A673 (cell line): ENCODE measurements at regions not wholly inside any gene's neighbourhood (a gene's known extent, or its start where the extent isn't known, plus 50 kb on each side); places are given as distances from the start of the nearest gene placed in this dataset.
A peak's percentile ranks its signal among the peaks of the same experiment; 100 is the strongest.

ENCODE experiments used
- BruUV-seq: library from RNA; stranded (reverse); fragments of 400-500 nt; replicated peaks from 2 replicates; lab custom pipeline; 2021; lab: Mats Ljungman, UMichigan
- CTCF ChIA-PET: fragments of 300-600 bp; sonication (Branson Sonifier 250); formaldehyde crosslinking; loops from one replicate; lab custom pipeline; 2022; ENCODE audit warnings: antibody characterized with exemption; lab: Charles Lee
- POLR2A ChIA-PET: fragments of 300-600 bp; sonication (Branson Sonifier 250); formaldehyde crosslinking; loops from one replicate; lab custom pipeline; 2022; ENCODE audit warnings: antibody characterized with exemption; ENCODE audit not compliant: low non-redundant PET; lab: Charles Lee
- DNase-seq: peaks from one replicate; pipeline ENCODE4 v3.0.0-alpha.2; 2015; ENCODE audit warnings: low spot score
- H3K27ac ChIP-seq: fragments of 200-600 bp; sonication (generic); 2 replicates; pipeline ENCODE4 v1.5.1; 2016; ENCODE audit warnings: mixed run types, low read depth, mild to moderate bottlenecking, mixed read lengths, antibody characterized with exemption, low read length; ENCODE audit not compliant: poor library complexity, severe bottlenecking
- H3K27me3 ChIP-seq: fragments of 200-600 bp; sonication (generic); replicated peaks from 2 replicates; pipeline ENCODE4 v1.6.1; 2017; ENCODE audit warnings: mixed run types, low read depth, mild to moderate bottlenecking, mixed read lengths, antibody characterized with exemption, low read length; ENCODE audit not compliant: insufficient read depth, poor library complexity
- H3K36me3 ChIP-seq: fragments of 200-600 bp; sonication (generic); 2 replicates; pipeline ENCODE4 v1.6.1; 2016; ENCODE audit warnings: mixed run types, mild to moderate bottlenecking, mixed read lengths, antibody characterized with exemption, low read length; ENCODE audit not compliant: insufficient read depth, poor library complexity, severe bottlenecking
- H3K4me1 ChIP-seq: fragments of 200-600 bp; sonication (generic); 2 replicates; pipeline ENCODE4 v1.6.1; 2017; ENCODE audit warnings: mixed run types, mild to moderate bottlenecking, mixed read lengths, antibody characterized with exemption, low read length; ENCODE audit not compliant: insufficient read depth, poor library complexity, severe bottlenecking
- H3K4me3 ChIP-seq: fragments of 200-600 bp; sonication (generic); 2 replicates; pipeline ENCODE4 v1.5.1; 2016; ENCODE audit warnings: low read depth, mixed run types, mild to moderate bottlenecking, mixed read lengths, low read length; ENCODE audit not compliant: poor library complexity, severe bottlenecking
- H3K9me3 ChIP-seq: fragments of 200-600 bp; sonication (generic); 2 replicates; pipeline ENCODE4 v1.6.1; 2016; ENCODE audit warnings: mixed run types, low read depth, mild to moderate bottlenecking, mixed read lengths, antibody characterized with exemption, low read length; ENCODE audit not compliant: poor library complexity, severe bottlenecking
- EZH2 ChIP-seq: fragments of 200-600 bp; sonication (generic); IDR thresholded peaks from 2 replicates; pipeline ENCODE4 v1.6.1; 2017; ENCODE audit warnings: borderline replicate concordance, low read depth, mild to moderate bottlenecking, mixed read lengths, antibody characterized with exemption, low read length; ENCODE audit not compliant: poor library complexity, severe bottlenecking
- intact Hi-C: fragments of 100-400 bp; cut with micrococcal nuclease; formaldehyde crosslinking; loops from one replicate; pipeline ENCODE4 v1.10.0; 2022; ENCODE audit not compliant: unreplicated experiment
- TF ChIP-seq, protein P1 (sequence below): fragments of 300-800, 200-600 bp; sonication (generic); conservative IDR thresholded peaks from 2 replicates; pipeline ENCODE4 v1.5.1; 2017; ENCODE audit warnings: low read depth, mild to moderate bottlenecking, antibody characterized with exemption, low read length, moderate library complexity, mixed read lengths

DNA sequence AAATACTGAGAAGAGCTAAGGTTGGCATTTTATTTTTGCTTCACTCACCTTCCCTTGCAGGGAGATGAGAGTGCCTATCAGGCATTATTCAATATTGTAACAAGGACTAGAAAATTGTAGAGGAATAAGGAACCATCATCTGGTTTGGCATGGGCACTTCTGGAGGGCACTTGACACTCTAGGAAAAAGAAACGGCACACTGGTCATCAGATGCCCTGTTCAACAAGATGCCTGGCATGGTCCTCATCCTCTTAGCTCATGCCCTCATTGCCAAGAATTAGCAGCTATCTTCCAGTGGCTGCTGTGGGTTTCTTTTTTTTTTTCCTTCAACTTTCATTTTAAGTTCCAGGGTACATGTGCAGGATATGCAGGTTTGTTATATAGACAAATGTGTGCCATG, 95.1 kb upstream of the ESRRG start:
- TF ChIP-seq, protein P1, sequence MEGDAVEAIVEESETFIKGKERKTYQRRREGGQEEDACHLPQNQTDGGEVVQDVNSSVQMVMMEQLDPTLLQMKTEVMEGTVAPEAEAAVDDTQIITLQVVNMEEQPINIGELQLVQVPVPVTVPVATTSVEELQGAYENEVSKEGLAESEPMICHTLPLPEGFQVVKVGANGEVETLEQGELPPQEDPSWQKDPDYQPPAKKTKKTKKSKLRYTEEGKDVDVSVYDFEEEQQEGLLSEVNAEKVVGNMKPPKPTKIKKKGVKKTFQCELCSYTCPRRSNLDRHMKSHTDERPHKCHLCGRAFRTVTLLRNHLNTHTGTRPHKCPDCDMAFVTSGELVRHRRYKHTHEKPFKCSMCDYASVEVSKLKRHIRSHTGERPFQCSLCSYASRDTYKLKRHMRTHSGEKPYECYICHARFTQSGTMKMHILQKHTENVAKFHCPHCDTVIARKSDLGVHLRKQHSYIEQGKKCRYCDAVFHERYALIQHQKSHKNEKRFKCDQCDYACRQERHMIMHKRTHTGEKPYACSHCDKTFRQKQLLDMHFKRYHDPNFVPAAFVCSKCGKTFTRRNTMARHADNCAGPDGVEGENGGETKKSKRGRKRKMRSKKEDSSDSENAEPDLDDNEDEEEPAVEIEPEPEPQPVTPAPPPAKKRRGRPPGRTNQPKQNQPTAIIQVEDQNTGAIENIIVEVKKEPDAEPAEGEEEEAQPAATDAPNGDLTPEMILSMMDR: no peak
- no peak for TF ChIP-seq EZH2
- no TSS peak for BruUV-seq
- Histone ChIP-seq H3K27ac (no peak overlapping the region), H3K4me1 (no peaks in the 10 kb centered on the region), H3K4me3 (no peak overlapping the region), H3K9me3 (no peaks in the 10 kb centered on the region), H3K36me3 (no peaks in the 10 kb centered on the region), H3K27me3 (peaks cover 59% of the 10 kb centered on the region)
- no peak for DNase-seq
- ChIA-PET POLR2A (no interaction called here), CTCF (no interaction called here)
- intact Hi-C loops: no loop called here

DNA sequence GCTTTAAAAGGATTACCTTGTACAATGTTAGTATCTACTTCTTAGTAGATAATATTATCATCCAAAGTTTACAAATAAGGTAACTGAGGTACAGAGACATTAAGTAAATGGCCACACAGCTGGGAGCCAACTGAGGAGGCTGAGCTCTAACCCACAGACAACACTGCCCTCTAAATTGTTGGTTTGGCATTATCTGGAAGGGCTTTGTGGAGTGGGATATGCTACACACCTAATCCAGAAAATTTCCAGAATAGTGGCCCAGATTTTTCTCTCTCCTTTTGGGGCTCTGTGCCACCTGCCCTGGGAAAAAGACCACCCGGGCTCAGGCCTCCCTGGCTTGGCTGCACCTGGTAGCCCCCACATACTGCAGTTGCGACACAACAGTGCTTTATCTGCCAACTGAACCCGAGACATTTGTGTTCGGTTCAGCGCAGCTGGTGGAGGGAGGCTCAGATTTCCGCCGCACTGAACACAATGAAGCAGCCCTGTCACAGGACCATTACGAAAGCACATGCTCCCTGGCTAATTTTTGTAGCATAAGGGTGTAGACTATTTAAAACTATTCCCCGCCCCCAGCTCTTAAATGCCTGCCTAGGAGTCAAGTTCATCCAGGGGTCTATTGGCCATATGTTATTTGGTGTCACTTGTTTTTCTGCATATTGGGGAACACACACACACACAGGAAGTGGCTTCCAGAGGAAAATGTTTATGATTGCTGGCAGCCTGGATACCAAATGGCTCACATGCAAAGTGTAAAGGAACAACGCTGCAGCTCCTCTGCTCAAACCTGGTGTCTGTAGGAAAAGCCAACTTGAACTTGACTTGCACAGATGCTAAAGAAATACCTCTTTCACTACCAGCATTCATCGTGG, 92.3 kb upstream of the ESRRG start:
- Histone ChIP-seq H3K36me3 (no peaks in the 10 kb centered on the region), H3K4me3 (no peak overlapping the region), H3K9me3 (no peaks in the 10 kb centered on the region), H3K27ac (no peak overlapping the region), H3K27me3 (peaks cover 54% of the 10 kb centered on the region), H3K4me1 (no peaks in the 10 kb centered on the region)
- no TSS peak for BruUV-seq
- DNase-seq: peak; percentile 7
- ChIA-PET POLR2A (no interaction called here), CTCF (no interaction called here)
- intact Hi-C loops: no loop called here
- TF ChIP-seq, protein P1: no peak
- no peak for TF ChIP-seq EZH2

DNA sequence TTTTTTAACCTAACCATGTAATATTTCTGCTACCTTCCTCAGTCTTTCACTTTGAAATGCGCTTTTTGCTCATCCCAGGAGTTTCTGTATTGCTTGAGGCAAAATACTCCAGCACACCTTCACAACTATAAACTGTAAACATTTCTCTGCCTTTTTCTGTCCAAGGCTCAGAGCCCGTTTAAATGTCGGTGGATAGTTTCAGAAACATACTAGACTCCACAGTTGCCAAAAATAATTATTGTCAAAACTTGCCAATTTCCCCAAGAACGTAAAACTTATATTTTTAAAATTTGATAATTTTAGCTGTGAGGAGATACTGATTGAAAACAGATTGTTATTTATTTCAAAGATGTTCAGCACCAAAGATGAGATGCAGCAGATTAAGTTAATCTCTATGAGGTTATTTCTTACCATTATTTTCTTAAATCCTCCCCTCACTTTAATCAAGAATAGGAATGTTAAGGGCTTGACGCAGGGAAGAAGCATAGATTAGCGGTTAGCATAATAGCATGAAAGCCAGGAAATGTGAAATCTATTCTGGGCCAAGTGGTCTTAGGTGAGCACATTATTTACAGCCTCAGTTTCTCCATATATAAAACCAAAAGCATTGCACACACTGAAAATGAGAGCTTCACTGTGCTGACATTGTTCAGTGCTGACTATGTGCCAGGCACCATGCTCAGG, 91.5 kb upstream of the ESRRG start:
- ChIA-PET CTCF (no interaction called here), POLR2A (no interaction called here)
- Histone ChIP-seq H3K27ac (no peak overlapping the region), H3K27me3 (peaks cover 46% of the 10 kb centered on the region), H3K4me3 (no peak overlapping the region), H3K36me3 (no peaks in the 10 kb centered on the region), H3K9me3 (no peaks in the 10 kb centered on the region), H3K4me1 (no peaks in the 10 kb centered on the region)
- TF ChIP-seq, protein P1: no peak
- no peak for TF ChIP-seq EZH2
- intact Hi-C loops: no loop called here
- no TSS peak for BruUV-seq
- no peak for DNase-seq
